ENCODE measurements at regions not wholly inside any gene's neighbourhood (a gene's known extent, or its start where the extent isn't known, plus 50 kb on each side); places are given as distances from the start of the nearest gene placed in this dataset.

- Histone ChIP-seq H3K36me3 (no peaks in the 10 kb centered on the region), H3K4me1 (no peaks in the 10 kb centered on the region), H3K27me3 (no peaks in the 10 kb centered on the region), H3K4me3 (no peak overlapping the region), H3K9me3 (no peaks in the 10 kb centered on the region), H3K27ac (no peak overlapping the region)
- DNase-seq, result no peak
- TF ChIP-seq EP300 (IDR thresholded peaks at IDR 0.05; ENCODE audit: low read depth) (no peak), POLR2AphosphoS5 (IDR thresholded peaks at IDR 0.05) (no peak), CTCF (IDR thresholded peaks at IDR 0.05) (no peak), POLR2A (IDR thresholded peaks at IDR 0.05) (no peak)
- intact Hi-C loops (cut with DNase I; ENCODE audit: low total_unique reads), result no loop called here
- 65 to 74% methylated on average over 11 of the region's 11 CpGs for WGBS, 2 donors (ENCODE audit: low coverage in 1 of 2)
- in situ Hi-C loops (cut with MboI; ENCODE audit: low pct_ligation_motif_present in 1 of 4, low pct_unique_long_range_greater_than_20kb in 1 of 4, low sequenced_read_pairs in 3 of 4), result no loop called here
These were observed 775.2 kb upstream of the RBFOX1 start for GRCh38 chr16:6557353-6558023.

GRCh38 chr16:6549415-6549814 lies 783.2 kb upstream of the RBFOX1 start:
- in situ Hi-C loops (cut with MboI; ENCODE audit: low pct_ligation_motif_present in 1 of 4, low pct_unique_long_range_greater_than_20kb in 1 of 4, low sequenced_read_pairs in 3 of 4), result no loop called here
- H3K27me3 ChIP-seq, result no peaks in the 10 kb centered on the region
- no peaks in the 10 kb centered on the region for H3K4me1 ChIP-seq
- no peaks in the 10 kb centered on the region for H3K9me3 ChIP-seq
- no peak overlapping the region for H3K27ac ChIP-seq
- intact Hi-C loops (cut with DNase I; ENCODE audit: low total_unique reads), result no loop called here
- DNase-seq, result no peak
- no peaks in the 10 kb centered on the region for H3K36me3 ChIP-seq
- 72 to 80% methylated on average over 1 of the region's 1 CpG for WGBS, 2 donors (ENCODE audit: low coverage in 1 of 2)
- no peak for TF ChIP-seq POLR2A (IDR thresholded peaks at IDR 0.05)
- no peak for TF ChIP-seq EP300 (IDR thresholded peaks at IDR 0.05; ENCODE audit: low read depth)
- no peak for TF ChIP-seq CTCF (IDR thresholded peaks at IDR 0.05)
- no peak for TF ChIP-seq POLR2AphosphoS5 (IDR thresholded peaks at IDR 0.05)
- H3K4me3 ChIP-seq, result no peak overlapping the region

GRCh38 chr16:6548507-6548906 lies 784.1 kb upstream of the RBFOX1 start:
- 88 to 91% methylated on average over 1 to 11 of the region's 11 CpGs for WGBS, 2 donors (ENCODE audit: low coverage in 1 of 2)
- Histone ChIP-seq H3K27me3 (no peaks in the 10 kb centered on the region), H3K27ac (no peak overlapping the region), H3K4me3 (no peak overlapping the region), H3K9me3 (no peaks in the 10 kb centered on the region), H3K36me3 (no peaks in the 10 kb centered on the region), H3K4me1 (no peaks in the 10 kb centered on the region)
- no peak for DNase-seq
- TF ChIP-seq EP300 (IDR thresholded peaks at IDR 0.05; ENCODE audit: low read depth), result no peak
- TF ChIP-seq POLR2AphosphoS5 (IDR thresholded peaks at IDR 0.05), result no peak
- TF ChIP-seq POLR2A (IDR thresholded peaks at IDR 0.05), result no peak
- no peak for TF ChIP-seq CTCF (IDR thresholded peaks at IDR 0.05)
- intact Hi-C loops (cut with DNase I; ENCODE audit: low total_unique reads), result no loop called here
- in situ Hi-C loops (cut with MboI; ENCODE audit: low pct_ligation_motif_present in 1 of 4, low pct_unique_long_range_greater_than_20kb in 1 of 4, low sequenced_read_pairs in 3 of 4), result no loop called here

GRCh38 chr16:6547131-6547530 lies 785.5 kb upstream of the RBFOX1 start:
- H3K36me3 ChIP-seq, result no peaks in the 10 kb centered on the region
- H3K27ac ChIP-seq, result no peak overlapping the region
- intact Hi-C loops (cut with DNase I; ENCODE audit: low total_unique reads), result no loop called here
- in situ Hi-C loops (cut with MboI; ENCODE audit: low pct_ligation_motif_present in 1 of 4, low pct_unique_long_range_greater_than_20kb in 1 of 4, low sequenced_read_pairs in 3 of 4), result no loop called here
- no peaks in the 10 kb centered on the region for H3K27me3 ChIP-seq
- WGBS, 2 donors (ENCODE audit: low coverage in 1 of 2), result 45 to 54% methylated on average over 3 of the region's 3 CpGs
- no peak for TF ChIP-seq POLR2A (IDR thresholded peaks at IDR 0.05)
- no peak for TF ChIP-seq POLR2AphosphoS5 (IDR thresholded peaks at IDR 0.05)
- no peak for TF ChIP-seq CTCF (IDR thresholded peaks at IDR 0.05)
- no peak for TF ChIP-seq EP300 (IDR thresholded peaks at IDR 0.05; ENCODE audit: low read depth)
- H3K4me3 ChIP-seq, result no peak overlapping the region
- DNase-seq, result no peak
- no peaks in the 10 kb centered on the region for H3K9me3 ChIP-seq
- no peaks in the 10 kb centered on the region for H3K4me1 ChIP-seq

Data from transverse colon (tissue), 4 donors.